Astrocyte of the cerebellum (primary cell): ENCODE measurements at regions not wholly inside any gene's neighbourhood (a gene's known extent, or its start where the extent isn't known, plus 50 kb on each side); places are given as distances from the start of the nearest gene placed in this dataset.
"Not testable (repeated sequence)": the region's sequence is repeated elsewhere in the genome, so short reads cannot be mapped to it uniquely, and the experiment has no call there.

Source experiments
- DNase-seq: peaks from one replicate; pipeline ENCODE4 v3.0.0-alpha.2; 2011; ENCODE audit warnings: low read depth
- H3K4me3 ChIP-seq: 2 replicates; pipeline ENCODE4 v1.5.1; 2011; ENCODE audit warnings: mild to moderate bottlenecking, low read depth, low read length, moderate library complexity
- CTCF ChIP-seq: IDR thresholded peaks from 2 replicates; pipeline ENCODE4 v1.5.1; 2012; ENCODE audit warnings: low read length, low read depth, moderate library complexity, mild to moderate bottlenecking; ENCODE audit errors: missing control alignments
- in situ Hi-C: cut with HindIII; loops from 2 replicates; pipeline ENCODE4 v1.10.0; 2017; ENCODE audit warnings: low sequenced_read_pairs

GRCh38 chr2:145541028-145541427, 1021.1 kb upstream of the ZEB2 start:
- DNase-seq, result no peak
- in situ Hi-C loops, result no loop called here
- H3K4me3 ChIP-seq, result no peak overlapping the region
- no peak for TF ChIP-seq CTCF

- no peak for TF ChIP-seq CTCF
- DNase-seq, result no peak
- H3K4me3 ChIP-seq, result no peak overlapping the region
- in situ Hi-C loops, result no loop called here
Measured at GRCh38 chr2:145538661-145539350, 1018.9 kb upstream of the ZEB2 start.

- TF ChIP-seq CTCF, result no peak
- in situ Hi-C loops, result no loop called here
- no peak for DNase-seq
- H3K4me3 ChIP-seq, result no peak overlapping the region
Measured at GRCh38 chr2:145530653-145531052, 1010.7 kb upstream of the ZEB2 start.

- DNase-seq, result no peak
- TF ChIP-seq CTCF, result no peak
- no peak overlapping the region for H3K4me3 ChIP-seq
- in situ Hi-C loops, result no loop called here
Measured at GRCh38 chr2:145524836-145525235, 1004.9 kb upstream of the ZEB2 start.

GRCh38 chr2:145524303-145524702, 1004.4 kb upstream of the ZEB2 start:
- no peak for DNase-seq
- H3K4me3 ChIP-seq, result no peak overlapping the region

GRCh38 chr2:145519254-145519653, 999.3 kb upstream of the ZEB2 start:
- H3K4me3 ChIP-seq, in situ Hi-C loops: not testable (repeated sequence)

More at GRCh38 chr2:145524303-145524702, 1004.4 kb upstream of the ZEB2 start:
- in situ Hi-C loops, result no loop called here
- TF ChIP-seq CTCF, result no peak

GRCh38 chr2:145511946-145512345, 992.0 kb upstream of the ZEB2 start:
- no peak overlapping the region for H3K4me3 ChIP-seq
- no peak for DNase-seq
- in situ Hi-C loops, result no loop called here
- TF ChIP-seq CTCF, result no peak

More at GRCh38 chr2:145519254-145519653, 999.3 kb upstream of the ZEB2 start:
- not testable (repeated sequence) for DNase-seq
